ENCODE measurements at regions not wholly inside any gene's neighbourhood (a gene's known extent, or its start where the extent isn't known, plus 50 kb on each side); places are given as distances from the start of the nearest gene placed in this dataset.

DNA sequence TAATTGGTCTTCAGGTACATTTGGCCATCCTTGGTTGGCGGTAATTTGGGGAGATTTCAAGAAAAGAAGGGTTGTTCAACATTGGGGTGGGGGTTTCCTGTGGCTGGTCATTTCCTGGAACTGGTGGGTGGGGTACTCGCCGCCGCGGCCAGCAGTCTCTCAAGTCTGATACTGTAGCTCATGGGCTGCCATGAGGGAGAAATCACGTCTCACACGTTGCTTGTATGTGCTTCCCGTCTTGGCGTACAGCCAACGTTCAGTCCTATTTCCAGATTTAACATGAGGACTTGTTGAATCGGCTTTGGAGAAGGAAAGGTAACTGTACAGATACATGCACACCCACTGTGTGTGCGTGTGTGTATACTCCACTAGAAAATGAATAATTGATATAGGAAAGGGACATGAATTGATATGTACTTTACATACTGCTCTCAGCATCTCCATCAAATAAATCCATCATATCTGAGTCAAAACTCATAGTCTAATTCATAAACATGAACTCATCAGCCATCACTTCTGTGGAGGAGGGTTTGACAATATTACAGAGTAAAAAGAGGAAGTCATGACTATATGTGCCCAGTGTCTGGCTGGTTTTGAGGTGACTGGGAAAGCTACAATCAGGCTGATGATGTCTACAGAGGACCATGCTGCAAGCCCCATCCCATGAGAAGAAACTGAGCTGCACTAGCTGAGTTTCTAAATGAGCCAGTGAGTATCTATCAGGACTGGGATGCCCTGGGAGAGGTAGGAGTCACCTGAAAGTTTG lies 418.1 kb downstream of the TSHZ3 start:
- TF ChIP-seq, protein P1, sequence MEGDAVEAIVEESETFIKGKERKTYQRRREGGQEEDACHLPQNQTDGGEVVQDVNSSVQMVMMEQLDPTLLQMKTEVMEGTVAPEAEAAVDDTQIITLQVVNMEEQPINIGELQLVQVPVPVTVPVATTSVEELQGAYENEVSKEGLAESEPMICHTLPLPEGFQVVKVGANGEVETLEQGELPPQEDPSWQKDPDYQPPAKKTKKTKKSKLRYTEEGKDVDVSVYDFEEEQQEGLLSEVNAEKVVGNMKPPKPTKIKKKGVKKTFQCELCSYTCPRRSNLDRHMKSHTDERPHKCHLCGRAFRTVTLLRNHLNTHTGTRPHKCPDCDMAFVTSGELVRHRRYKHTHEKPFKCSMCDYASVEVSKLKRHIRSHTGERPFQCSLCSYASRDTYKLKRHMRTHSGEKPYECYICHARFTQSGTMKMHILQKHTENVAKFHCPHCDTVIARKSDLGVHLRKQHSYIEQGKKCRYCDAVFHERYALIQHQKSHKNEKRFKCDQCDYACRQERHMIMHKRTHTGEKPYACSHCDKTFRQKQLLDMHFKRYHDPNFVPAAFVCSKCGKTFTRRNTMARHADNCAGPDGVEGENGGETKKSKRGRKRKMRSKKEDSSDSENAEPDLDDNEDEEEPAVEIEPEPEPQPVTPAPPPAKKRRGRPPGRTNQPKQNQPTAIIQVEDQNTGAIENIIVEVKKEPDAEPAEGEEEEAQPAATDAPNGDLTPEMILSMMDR (conservative IDR thresholded peaks at IDR 0.05 in 1 of 2, IDR thresholded peaks at IDR 0.05 in 1 of 2; ENCODE audit: low read depth in 1 of 2, low read length in 2 of 2) = no peak
- TF ChIP-seq EZH2 (IDR thresholded peaks at IDR 0.05; ENCODE audit: low read length, missing control alignments) = no peak

Data from fibroblast of lung (primary cell).